Right lobe of liver (tissue), 6 donors: ENCODE measurements at regions not wholly inside any gene's neighbourhood (a gene's known extent, or its start where the extent isn't known, plus 50 kb on each side); places are given as distances from the start of the nearest gene placed in this dataset.
"Not testable (repeated sequence)": the region's sequence is repeated elsewhere in the genome, so short reads cannot be mapped to it uniquely, and the experiment has no call there.

Source experiments
- ATAC-seq, 4 donors: fragments of 200-7000 bp; cut with Tn5 transposase; one replicate each; pipeline ENCODE4 v1.9.1; 2020; ENCODE audit warnings: mild to moderate bottlenecking in 4 of 4, moderate library complexity in 4 of 4
- DNase-seq, 3 donors: peaks; one replicate each; pipeline ENCODE4 v3.0.0-alpha.2; 2020
- H3K27ac ChIP-seq, 3 donors: fragments of 200-600 bp; one replicate each; pipeline ENCODE4 v1.8.0; 2022
- H3K27me3 ChIP-seq, 2 donors: fragments of 200-600 bp; one replicate each; pipeline ENCODE4 v1.8.0; 2022
- H3K36me3 ChIP-seq, 4 donors: fragments of 200-600 bp; sonication (generic) in 1 of 4; one replicate each; pipeline versions ENCODE4 v1.5.1 to v1.8.0; 2017 to 2022; ENCODE audit warnings: control low read depth in 1 of 4
- H3K4me1 ChIP-seq, 4 donors: fragments of 200-600 bp; sonication (generic) in 1 of 4; one replicate each; pipeline versions ENCODE4 v1.5.1 to v1.8.0; 2017 to 2022; ENCODE audit warnings: control low read depth in 1 of 4
- H3K4me3 ChIP-seq, 3 donors: fragments of 200-600 bp; one replicate each; pipeline ENCODE4 v1.8.0; 2022
- H3K9me3 ChIP-seq, 4 donors: fragments of 200-600 bp; sonication (generic) in 1 of 4; one replicate each; pipeline versions ENCODE4 v1.5.1 to v1.8.0; 2017 to 2022; ENCODE audit warnings: control low read depth in 1 of 4
- CTCF ChIP-seq, 4 donors: fragments of 200-600 bp in 3 of 4; fragments of 450-650 bp in 1 of 4; IDR thresholded peaks; one replicate each; pipeline versions ENCODE4 v1.5.1 to v1.8.0; 2016 to 2022; ENCODE audit warnings: antibody characterized with exemption in 4 of 4, mild to moderate bottlenecking in 2 of 4
- POLR2A ChIP-seq: fragments of 450-650 bp; IDR thresholded peaks from one replicate; pipeline ENCODE4 v1.6.1; 2017; ENCODE audit warnings: antibody characterized with exemption, mild to moderate bottlenecking
- WGBS: methylation state at CpG from one replicate; pipeline ENCODE4 v1.1.6; 2018; ENCODE audit warnings: low coverage, low lambda C conversion rate; ENCODE audit not compliant: insufficient coverage; ENCODE audit errors: missing lambda C conversion rate; 5-methylcytosine and 5-hydroxymethylcytosine counted together
- intact Hi-C, 2 donors: fragments of 100-400 bp; cut with DNase I; formaldehyde crosslinking; loops; one replicate each; pipeline versions ENCODE4 v1.11.2 to v1.14.1; 2022
- donor health status: DM: no; HTN: yes; CAD: no.
- donor health status: DM: no; HTN: no; CAD: no.
- donor health status: DM: no; HTN: no; CAD: no.
- donor health status: DM: no; HTN: yes; CAD: no.
- donor health status: DM: no; HTN: yes; CAD: no.

- H3K4me1 ChIP-seq, result no peaks in the 10 kb centered on the region
- no peak overlapping the region for H3K27ac ChIP-seq
- intact Hi-C loops, result no loop called here
- H3K27me3 ChIP-seq, result no peaks in the 10 kb centered on the region
- ATAC-seq (no peak), DNase-seq (no peak)
- no peaks in the 10 kb centered on the region for H3K36me3 ChIP-seq
- WGBS, result 51% methylated on average over 5 of the region's 5 CpGs
- H3K4me3 ChIP-seq, result no peak overlapping the region
- no peak for TF ChIP-seq POLR2A
- no peak for TF ChIP-seq CTCF (IDR thresholded peaks at IDR 0.05)
- H3K9me3 ChIP-seq, result no peaks in the 10 kb centered on the region
Measured at GRCh38 chr12:38113991-38114390, 202.6 kb upstream of the ALG10B start.

- Histone ChIP-seq H3K4me3 (no peak overlapping the region), H3K9me3 (no peaks in the 10 kb centered on the region), H3K36me3 (no peaks in the 10 kb centered on the region), H3K27me3 (no peaks in the 10 kb centered on the region), H3K27ac (no peak overlapping the region), H3K4me1 (no peaks in the 10 kb centered on the region)
- DNase-seq, result no peak
- no peak for TF ChIP-seq CTCF (IDR thresholded peaks at IDR 0.05)
- TF ChIP-seq POLR2A, result no peak
- intact Hi-C loops, result no loop called here
- WGBS, result 36% methylated on average over 2 of the region's 5 CpGs
- no peak for ATAC-seq
Measured at GRCh38 chr12:38116968-38117367, 199.6 kb upstream of the ALG10B start.

GRCh38 chr12:38118632-38119031 is 197.9 kb upstream of the ALG10B start:
- Histone ChIP-seq H3K4me1 (no peaks in the 10 kb centered on the region), H3K27ac (no peak overlapping the region), H3K9me3 (no peaks in the 10 kb centered on the region), H3K36me3 (no peaks in the 10 kb centered on the region), H3K4me3 (no peak overlapping the region), H3K27me3 (no peaks in the 10 kb centered on the region)
- ATAC-seq (no peak), DNase-seq (no peak)
- WGBS, result 71% methylated on average over 3 of the region's 3 CpGs
- TF ChIP-seq CTCF (IDR thresholded peaks at IDR 0.05), result no peak
- TF ChIP-seq POLR2A, result no peak
- intact Hi-C loops, result no loop called here

- ATAC-seq, result no peak
Measured at GRCh38 chr12:38120438-38120837, 196.1 kb upstream of the ALG10B start.

GRCh38 chr12:38123028-38123427 is 193.5 kb upstream of the ALG10B start:
- H3K4me3 ChIP-seq, DNase-seq, intact Hi-C loops, H3K27ac ChIP-seq, H3K9me3 ChIP-seq, H3K27me3 ChIP-seq, ATAC-seq, H3K36me3 ChIP-seq, H3K4me1 ChIP-seq: not testable (repeated sequence)
- WGBS, result 83% methylated on average over 2 of the region's 2 CpGs

More at GRCh38 chr12:38120438-38120837, 196.1 kb upstream of the ALG10B start:
- 64% methylated on average over 5 of the region's 5 CpGs for WGBS
- intact Hi-C loops, result no loop called here
- H3K4me1 ChIP-seq, result peaks cover 0 to 5% (median 0%) of the 10 kb centered on the region in 4 donors
- H3K9me3 ChIP-seq, result no peaks in the 10 kb centered on the region
- no peak for DNase-seq
- TF ChIP-seq CTCF (IDR thresholded peaks at IDR 0.05), result no peak
- TF ChIP-seq POLR2A, result no peak
- H3K27me3 ChIP-seq, result no peaks in the 10 kb centered on the region
- H3K27ac ChIP-seq, result no peak overlapping the region
- no peak overlapping the region for H3K4me3 ChIP-seq
- no peaks in the 10 kb centered on the region for H3K36me3 ChIP-seq
